Stimulated activated CD4-positive, alpha-beta T cell treated with anti-CD3 and anti-CD28 coated beads, TNF-alpha, amount 100 ng/mL, for 24 hours (primary cell): ENCODE measurements at regions not wholly inside any gene's neighbourhood (a gene's known extent, or its start where the extent isn't known, plus 50 kb on each side); places are given as distances from the start of the nearest gene placed in this dataset.

Source experiments
- DNase-seq, 3 experiments: peaks; one replicate each; pipeline ENCODE4 v3.0.0-alpha.2; 2020; ENCODE audit warnings: low read depth in 3 of 3

- no peak for DNase-seq
Measured at GRCh38 chr2:80706951-80707350, 402.4 kb upstream of the LRRTM1 start.

- DNase-seq: no peak
Measured at GRCh38 chr2:80706541-80706940, 402.0 kb upstream of the LRRTM1 start.

- DNase-seq: no peak
Measured at GRCh38 chr2:80703532-80703931, 399.0 kb upstream of the LRRTM1 start.

GRCh38 chr2:80700961-80701360, 396.4 kb upstream of the LRRTM1 start:
- DNase-seq: no peak
